ENCODE measurements at regions not wholly inside any gene's neighbourhood (a gene's known extent, or its start where the extent isn't known, plus 50 kb on each side); places are given as distances from the start of the nearest gene placed in this dataset.

DNA sequence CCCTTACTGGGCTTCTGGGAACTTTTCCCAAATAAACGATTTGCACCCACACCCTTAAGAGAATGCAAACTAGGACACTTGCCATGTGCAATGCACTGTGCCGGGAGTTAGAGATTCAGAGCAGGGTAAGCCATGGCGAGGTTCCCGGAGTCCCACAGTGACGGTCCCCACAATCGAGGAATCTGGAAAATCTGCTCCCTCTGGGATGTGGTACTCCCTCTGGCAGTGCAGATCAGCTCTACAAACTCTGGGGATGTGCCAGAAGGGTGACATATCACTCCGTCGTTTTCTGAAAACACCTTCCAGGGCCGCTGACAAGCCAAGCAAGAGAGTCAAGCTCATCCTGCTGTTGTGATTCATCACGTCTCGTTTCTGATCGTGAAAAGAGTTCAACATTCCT, 537.5 kb downstream of the BCOR start:
- no peak for TF ChIP-seq EZH2 (IDR thresholded peaks at IDR 0.05)
- no peak for TF ChIP-seq CTCF (IDR thresholded peaks at IDR 0.05 in 2 of 3, conservative IDR thresholded peaks at IDR 0.05 in 1 of 3; ENCODE audit: borderline replicate concordance in 1 of 3, insufficient read depth in 1 of 3, low read depth in 2 of 3, low read length in 2 of 3)
- TF ChIP-seq POLR2A (IDR thresholded peaks at IDR 0.05; ENCODE audit: borderline replicate concordance, extremely low read depth, insufficient read depth, insufficient read length) = no peak
- no peak for TF ChIP-seq FOSL1 (IDR thresholded peaks at IDR 0.05; ENCODE audit: low read depth)
- TF ChIP-seq MAX (IDR thresholded peaks at IDR 0.05) = no peak
- no peak for TF ChIP-seq SIN3A (IDR thresholded peaks at IDR 0.05; ENCODE audit: low read depth)
- TF ChIP-seq RAD21 (IDR thresholded peaks at IDR 0.05; ENCODE audit: low read depth) = no peak
- TF ChIP-seq EZH2phosphoT487 (IDR thresholded peaks at IDR 0.05; ENCODE audit: borderline replicate concordance) = no peak

Data from HCT116 (cell line).